Astrocyte (in vitro differentiated cells and primary cell): ENCODE measurements at regions not wholly inside any gene's neighbourhood (a gene's known extent, or its start where the extent isn't known, plus 50 kb on each side); places are given as distances from the start of the nearest gene placed in this dataset.

ENCODE experiments used
- EZH2 ChIP-seq: IDR thresholded peaks from 2 replicates; pipeline ENCODE4 v1.6.1; 2012; ENCODE audit warnings: mild to moderate bottlenecking, low read length, inconsistent platforms; ENCODE audit not compliant: insufficient read depth
- TF ChIP-seq, protein P1 (sequence below): IDR thresholded peaks from 2 replicates; pipeline ENCODE4 v1.5.1; 2011; ENCODE audit warnings: low read depth, mild to moderate bottlenecking, inconsistent platforms, low read length, moderate library complexity; ENCODE audit not compliant: insufficient read depth

DNA sequence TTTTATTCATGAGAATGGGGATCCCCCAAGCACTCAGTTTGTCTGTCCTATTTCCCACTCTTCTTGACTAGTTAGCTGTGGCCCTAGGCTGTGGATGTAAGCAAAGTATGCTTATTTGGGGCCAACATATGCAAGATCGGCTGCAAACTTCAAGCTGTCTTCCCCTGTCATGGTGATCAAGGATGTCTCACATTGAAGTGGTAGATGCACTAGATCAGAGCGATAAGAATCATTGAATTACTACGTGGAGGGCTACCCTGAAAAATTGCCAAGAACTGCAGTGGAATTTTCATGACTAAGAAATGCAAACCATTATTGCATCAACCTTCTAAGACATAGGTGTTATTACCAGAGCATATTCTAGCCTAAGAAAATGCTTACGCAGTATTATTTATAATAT is 527.4 kb downstream of the RNF144A start:
- TF ChIP-seq, protein P1, sequence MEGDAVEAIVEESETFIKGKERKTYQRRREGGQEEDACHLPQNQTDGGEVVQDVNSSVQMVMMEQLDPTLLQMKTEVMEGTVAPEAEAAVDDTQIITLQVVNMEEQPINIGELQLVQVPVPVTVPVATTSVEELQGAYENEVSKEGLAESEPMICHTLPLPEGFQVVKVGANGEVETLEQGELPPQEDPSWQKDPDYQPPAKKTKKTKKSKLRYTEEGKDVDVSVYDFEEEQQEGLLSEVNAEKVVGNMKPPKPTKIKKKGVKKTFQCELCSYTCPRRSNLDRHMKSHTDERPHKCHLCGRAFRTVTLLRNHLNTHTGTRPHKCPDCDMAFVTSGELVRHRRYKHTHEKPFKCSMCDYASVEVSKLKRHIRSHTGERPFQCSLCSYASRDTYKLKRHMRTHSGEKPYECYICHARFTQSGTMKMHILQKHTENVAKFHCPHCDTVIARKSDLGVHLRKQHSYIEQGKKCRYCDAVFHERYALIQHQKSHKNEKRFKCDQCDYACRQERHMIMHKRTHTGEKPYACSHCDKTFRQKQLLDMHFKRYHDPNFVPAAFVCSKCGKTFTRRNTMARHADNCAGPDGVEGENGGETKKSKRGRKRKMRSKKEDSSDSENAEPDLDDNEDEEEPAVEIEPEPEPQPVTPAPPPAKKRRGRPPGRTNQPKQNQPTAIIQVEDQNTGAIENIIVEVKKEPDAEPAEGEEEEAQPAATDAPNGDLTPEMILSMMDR, result no peak
- no peak for TF ChIP-seq EZH2
